GM18499 (cell line): ENCODE measurements at regions not wholly inside any gene's neighbourhood (a gene's known extent, or its start where the extent isn't known, plus 50 kb on each side); places are given as distances from the start of the nearest gene placed in this dataset.

Experiments used
- ATAC-seq: cut with Tn5 transposase; IDR thresholded peaks from one replicate; pipeline ENCODE4 v1.9.1; 2021; ENCODE audit warnings: moderate number of reproducible peaks; ENCODE audit not compliant: insufficient read depth, unreplicated experiment

- ATAC-seq = no peak
These were observed 113.7 kb upstream of the ANKRD1 start for GRCh38 chr10:91034494-91035159.

- ATAC-seq = no peak
These were observed 114.9 kb upstream of the ANKRD1 start for GRCh38 chr10:91035650-91036292.

- no peak for ATAC-seq
These were observed 116.0 kb upstream of the ANKRD1 start for GRCh38 chr10:91036807-91037411.

- ATAC-seq = no peak
These were observed 118.1 kb upstream of the ANKRD1 start for GRCh38 chr10:91038971-91039370.

GRCh38 chr10:91040343-91040742, 119.5 kb upstream of the ANKRD1 start:
- ATAC-seq = no peak

- no peak for ATAC-seq
These were observed 121.2 kb upstream of the ANKRD1 start for GRCh38 chr10:91042069-91042468.

GRCh38 chr10:91043173-91043910, 122.5 kb upstream of the ANKRD1 start:
- ATAC-seq = no peak

GRCh38 chr10:91046869-91047268, 126.0 kb upstream of the ANKRD1 start:
- ATAC-seq = no peak

GRCh38 chr10:91048380-91048779, 127.5 kb upstream of the ANKRD1 start:
- ATAC-seq = no peak

- ATAC-seq = no peak
These were observed 128.6 kb upstream of the ANKRD1 start for GRCh38 chr10:91049296-91049987.

GRCh38 chr10:91049988-91050360, 129.1 kb upstream of the ANKRD1 start:
- no peak for ATAC-seq

- ATAC-seq = no peak
These were observed 129.6 kb upstream of the ANKRD1 start for GRCh38 chr10:91050371-91051034.

- ATAC-seq = no peak
These were observed 130.9 kb upstream of the ANKRD1 start for GRCh38 chr10:91051829-91052228.

GRCh38 chr10:91054325-91054724, 133.4 kb upstream of the ANKRD1 start:
- no peak for ATAC-seq

- no peak for ATAC-seq
These were observed 140.3 kb upstream of the ANKRD1 start for GRCh38 chr10:91061187-91061586.

GRCh38 chr10:91061608-91062007, 140.7 kb upstream of the ANKRD1 start:
- no peak for ATAC-seq

GRCh38 chr10:91062091-91062490, 141.2 kb upstream of the ANKRD1 start:
- no peak for ATAC-seq

- no peak for ATAC-seq
These were observed 148.7 kb upstream of the PCGF5 start for GRCh38 chr10:91071786-91072185.

GRCh38 chr10:91073286-91073979, 147.0 kb upstream of the PCGF5 start:
- ATAC-seq = no peak
